AG10803 (cell line): ENCODE measurements at regions not wholly inside any gene's neighbourhood (a gene's known extent, or its start where the extent isn't known, plus 50 kb on each side); places are given as distances from the start of the nearest gene placed in this dataset.
"Not testable (repeated sequence)": the region's sequence is repeated elsewhere in the genome, so short reads cannot be mapped to it uniquely, and the experiment has no call there.

Experiments
- DNase-seq: peaks from one replicate; pipeline ENCODE4 v3.0.0; 2010; ENCODE audit warnings: low read depth
- H3K4me3 ChIP-seq: 2 replicates; pipeline ENCODE4 v1.5.1; 2011; ENCODE audit warnings: mild to moderate bottlenecking, low read length, control low read depth
- CTCF ChIP-seq: conservative IDR thresholded peaks from 2 replicates; pipeline ENCODE4 v1.5.1; 2011; ENCODE audit warnings: mild to moderate bottlenecking, low read length, control low read depth, inconsistent platforms

- H3K4me3 ChIP-seq, result no peak overlapping the region
- no peak for TF ChIP-seq CTCF
- no peak for DNase-seq
Observed at GRCh38 chr6:86087954-86088353, 445.3 kb upstream of the SYNCRIP start.

GRCh38 chr6:86079938-86080337 lies 437.3 kb upstream of the SYNCRIP start:
- DNase-seq, result no peak
- no peak for TF ChIP-seq CTCF

GRCh38 chr6:86070151-86070550 lies 427.5 kb upstream of the SYNCRIP start:
- no peak for TF ChIP-seq CTCF
- no peak overlapping the region for H3K4me3 ChIP-seq
- no peak for DNase-seq

More at GRCh38 chr6:86079938-86080337, 437.3 kb upstream of the SYNCRIP start:
- H3K4me3 ChIP-seq, result no peak overlapping the region

GRCh38 chr6:86065002-86065401 lies 422.3 kb upstream of the SYNCRIP start:
- not testable (repeated sequence) for H3K4me3 ChIP-seq, DNase-seq

GRCh38 chr6:86057293-86057980 lies 414.8 kb upstream of the SYNCRIP start:
- not testable (repeated sequence) for H3K4me3 ChIP-seq

GRCh38 chr6:86045038-86045437 lies 402.4 kb upstream of the SYNCRIP start:
- TF ChIP-seq CTCF, result no peak
- H3K4me3 ChIP-seq, result no peak overlapping the region
- DNase-seq, result no peak

More at GRCh38 chr6:86057293-86057980, 414.8 kb upstream of the SYNCRIP start:
- not testable (repeated sequence) for DNase-seq

GRCh38 chr6:86042214-86042613 lies 399.5 kb upstream of the SYNCRIP start:
- no peak for DNase-seq
- no peak for TF ChIP-seq CTCF
- no peak overlapping the region for H3K4me3 ChIP-seq

GRCh38 chr6:86031713-86032112 lies 389.0 kb upstream of the SYNCRIP start:
- no peak overlapping the region for H3K4me3 ChIP-seq
- no peak for DNase-seq
- no peak for TF ChIP-seq CTCF
